ENCODE measurements at regions not wholly inside any gene's neighbourhood (a gene's known extent, or its start where the extent isn't known, plus 50 kb on each side); places are given as distances from the start of the nearest gene placed in this dataset.
A peak's percentile ranks its signal among the peaks of the same experiment; 100 is the strongest.
"Not testable (repeated sequence)": the region's sequence is repeated elsewhere in the genome, so short reads cannot be mapped to it uniquely, and the experiment has no call there.

GRCh38 chr9:97773723-97774122 is 76.6 kb upstream of the XPA start:
- no peak for DNase-seq
- peaks cover 9% of the 10 kb centered on the region for H3K9me3 ChIP-seq (ENCODE audit: severe bottlenecking)
- TF ChIP-seq CTCF (IDR thresholded peaks at IDR 0.05; ENCODE audit: low read depth, low read length) = no peak
- no peaks in the 10 kb centered on the region for H3K36me3 ChIP-seq
- H3K27me3 ChIP-seq (ENCODE audit: insufficient read depth, low read depth, severe bottlenecking) = no peaks in the 10 kb centered on the region
- H3K27ac ChIP-seq = no peak overlapping the region
- H3K4me3 ChIP-seq (ENCODE audit: low read depth, low read length) = no peak overlapping the region

GRCh38 chr9:97774673-97775072 is 77.5 kb upstream of the XPA start:
- no peaks in the 10 kb centered on the region for H3K36me3 ChIP-seq
- no peak overlapping the region for H3K27ac ChIP-seq
- H3K27me3 ChIP-seq (ENCODE audit: insufficient read depth, low read depth, severe bottlenecking) = no peaks in the 10 kb centered on the region
- no peak for TF ChIP-seq CTCF (IDR thresholded peaks at IDR 0.05; ENCODE audit: low read depth, low read length)
- H3K9me3 ChIP-seq (ENCODE audit: severe bottlenecking) = peaks cover 16% of the 10 kb centered on the region
- H3K4me3 ChIP-seq (ENCODE audit: low read depth, low read length) = no peak overlapping the region
- no peak for DNase-seq

- H3K9me3 ChIP-seq (ENCODE audit: severe bottlenecking) = peaks cover 18% of the 10 kb centered on the region
- not testable (repeated sequence) for DNase-seq; H3K27me3 ChIP-seq (ENCODE audit: insufficient read depth, low read depth, severe bottlenecking); H3K36me3 ChIP-seq; H3K4me3 ChIP-seq (ENCODE audit: low read depth, low read length); H3K27ac ChIP-seq
Observed at GRCh38 chr9:97778740-97779139, 74.3 kb upstream of the FOXE1 start.

- no peak for TF ChIP-seq CTCF (IDR thresholded peaks at IDR 0.05; ENCODE audit: low read depth, low read length)
- Histone ChIP-seq H3K27ac (no peak overlapping the region), H3K36me3 (no peaks in the 10 kb centered on the region), H3K4me3 (ENCODE audit: low read depth, low read length) (no peak overlapping the region), H3K9me3 (ENCODE audit: severe bottlenecking) (peaks cover 18% of the 10 kb centered on the region), H3K27me3 (ENCODE audit: insufficient read depth, low read depth, severe bottlenecking) (no peaks in the 10 kb centered on the region)
- no peak for DNase-seq
Observed at GRCh38 chr9:97779608-97780007, 73.4 kb upstream of the FOXE1 start.

DNA sequence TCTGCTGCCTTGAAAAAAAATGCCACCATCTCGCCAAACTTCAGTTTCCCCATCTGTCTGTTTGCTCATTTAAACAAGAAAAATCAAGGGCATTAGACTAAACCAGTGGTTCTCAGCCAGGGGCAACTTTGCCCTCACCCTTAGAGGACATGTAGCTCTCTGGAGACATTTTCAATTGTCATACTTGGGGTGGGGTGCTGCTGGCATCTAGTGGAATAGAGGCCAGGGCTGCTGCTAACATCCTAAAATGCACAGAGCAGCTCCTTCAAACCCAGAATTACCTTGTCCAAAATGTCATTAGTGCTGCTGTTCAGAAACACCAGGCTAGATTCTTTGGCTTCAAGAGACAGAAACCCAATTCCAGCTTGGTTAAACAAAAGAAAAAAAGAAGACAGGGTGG is 71.1 kb upstream of the FOXE1 start:
- peaks cover 18% of the 10 kb centered on the region for H3K9me3 ChIP-seq (ENCODE audit: severe bottlenecking)
- DNase-seq = no peak
- 0 out of 2 replicates have a peak, but pooled peaks have one; percentile 12 for TF ChIP-seq CTCF (IDR thresholded peaks at IDR 0.05; ENCODE audit: low read depth, low read length)
- H3K4me3 ChIP-seq (ENCODE audit: low read depth, low read length) = no peak overlapping the region
- H3K27ac ChIP-seq = no peak overlapping the region
- no peaks in the 10 kb centered on the region for H3K36me3 ChIP-seq
- no peaks in the 10 kb centered on the region for H3K27me3 ChIP-seq (ENCODE audit: insufficient read depth, low read depth, severe bottlenecking)

- Histone ChIP-seq H3K9me3 (ENCODE audit: severe bottlenecking) (peaks cover 6% of the 10 kb centered on the region), H3K4me3 (ENCODE audit: low read depth, low read length) (no peak overlapping the region), H3K27me3 (ENCODE audit: insufficient read depth, low read depth, severe bottlenecking) (no peaks in the 10 kb centered on the region), H3K36me3 (no peaks in the 10 kb centered on the region), H3K27ac (no peak overlapping the region)
- no peak for TF ChIP-seq CTCF (IDR thresholded peaks at IDR 0.05; ENCODE audit: low read depth, low read length)
- DNase-seq = no peak
Observed at GRCh38 chr9:97786341-97786740, 66.7 kb upstream of the FOXE1 start.

All from WERI-Rb-1 (cell line).